SW480 (cell line): ENCODE measurements at regions not wholly inside any gene's neighbourhood (a gene's known extent, or its start where the extent isn't known, plus 50 kb on each side); places are given as distances from the start of the nearest gene placed in this dataset.
A peak's percentile ranks its signal among the peaks of the same experiment; 100 is the strongest.
"Not testable (repeated sequence)": the region's sequence is repeated elsewhere in the genome, so short reads cannot be mapped to it uniquely, and the experiment has no call there.

Experiments
- DNase-seq: peaks from one replicate; pipeline ENCODE4 v3.0.0-alpha.2; 2016; ENCODE audit warnings: low spot score

GRCh38 chr3:164748626-164749025 lies 329.7 kb downstream of the SI start:
- DNase-seq: no peak

GRCh38 chr3:164741869-164742268 lies 336.4 kb downstream of the SI start:
- no peak for DNase-seq

- no peak for DNase-seq
Observed at GRCh38 chr3:164737174-164737573, 341.1 kb downstream of the SI start.

- DNase-seq: no peak
Observed at GRCh38 chr3:164732166-164732565, 346.1 kb downstream of the SI start.

GRCh38 chr3:164730815-164731360 lies 347.4 kb downstream of the SI start:
- no peak for DNase-seq

GRCh38 chr3:164723396-164723795 lies 354.9 kb downstream of the SI start:
- DNase-seq: no peak

- not testable (repeated sequence) for DNase-seq
Observed at GRCh38 chr3:164702808-164703207, 375.5 kb downstream of the SI start.

GRCh38 chr3:164687902-164688301 lies 390.4 kb downstream of the SI start:
- DNase-seq: no peak

GRCh38 chr3:164687211-164687610 lies 391.1 kb downstream of the SI start:
- no peak for DNase-seq

- DNase-seq: no peak
Observed at GRCh38 chr3:164683489-164683888, 394.8 kb downstream of the SI start.

GRCh38 chr3:164679245-164679644 lies 399.1 kb downstream of the SI start:
- DNase-seq: no peak

- no peak for DNase-seq
Observed at GRCh38 chr3:164677317-164677716, 401.0 kb downstream of the SI start.

- no peak for DNase-seq
Observed at GRCh38 chr3:164673738-164674137, 404.6 kb downstream of the SI start.

- no peak for DNase-seq
Observed at GRCh38 chr3:164658125-164658524, 420.2 kb downstream of the SI start.

GRCh38 chr3:164657631-164658030 lies 420.7 kb downstream of the SI start:
- no peak for DNase-seq

GRCh38 chr3:164655462-164655861 lies 422.8 kb downstream of the SI start:
- DNase-seq: no peak

- no peak for DNase-seq
Observed at GRCh38 chr3:164641071-164641470, 437.2 kb downstream of the SI start.

- DNase-seq: no peak
Observed at GRCh38 chr3:164640591-164640990, 437.7 kb downstream of the SI start.

- no peak for DNase-seq
Observed at GRCh38 chr3:164620956-164621355, 457.3 kb downstream of the SI start.

GRCh38 chr3:164620423-164620822 lies 457.9 kb downstream of the SI start:
- DNase-seq: no peak

GRCh38 chr3:164612751-164613150 lies 465.5 kb downstream of the SI start:
- DNase-seq: no peak

GRCh38 chr3:164608554-164609276 lies 469.6 kb downstream of the SI start:
- DNase-seq: peak; percentile 17

GRCh38 chr3:164604687-164605086 lies 473.6 kb downstream of the SI start:
- DNase-seq: no peak

GRCh38 chr3:164577667-164578210 lies 500.6 kb downstream of the SI start:
- no peak for DNase-seq
